Panc1 (cell line): ENCODE measurements at regions not wholly inside any gene's neighbourhood (a gene's known extent, or its start where the extent isn't known, plus 50 kb on each side); places are given as distances from the start of the nearest gene placed in this dataset.

Source experiments
- CTCF ChIP-seq: fragments of 450-650 bp; IDR thresholded peaks from 2 replicates; pipeline ENCODE4 v1.5.1; 2017; ENCODE audit warnings: mild to moderate bottlenecking
- POLR2AphosphoS5 ChIP-seq: IDR thresholded peaks from 2 replicates; pipeline ENCODE4 v1.6.1; 2012; ENCODE audit warnings: mild to moderate bottlenecking, low read depth, low read length, moderate library complexity
- REST ChIP-seq, 2 experiments: IDR thresholded peaks; 2 replicates each; pipeline ENCODE4 v1.6.1; 2011 to 2012; ENCODE audit warnings: low read depth in 2 of 2, control low read depth in 1 of 2, low read length in 1 of 2, mild to moderate bottlenecking in 1 of 2, moderate library complexity in 1 of 2; ENCODE audit not compliant: insufficient read depth in 1 of 2

GRCh38 chr9:90064971-90065370 lies 460.2 kb downstream of the GADD45G start:
- TF ChIP-seq CTCF: no peak
- no peak for TF ChIP-seq REST (IDR thresholded peaks at IDR 0.05; ENCODE audit: insufficient read depth in 1 of 2, low read depth in 2 of 2, low read length in 1 of 2)
- TF ChIP-seq POLR2AphosphoS5: no peak
